ENCODE measurements at regions not wholly inside any gene's neighbourhood (a gene's known extent, or its start where the extent isn't known, plus 50 kb on each side); places are given as distances from the start of the nearest gene placed in this dataset.

DNA sequence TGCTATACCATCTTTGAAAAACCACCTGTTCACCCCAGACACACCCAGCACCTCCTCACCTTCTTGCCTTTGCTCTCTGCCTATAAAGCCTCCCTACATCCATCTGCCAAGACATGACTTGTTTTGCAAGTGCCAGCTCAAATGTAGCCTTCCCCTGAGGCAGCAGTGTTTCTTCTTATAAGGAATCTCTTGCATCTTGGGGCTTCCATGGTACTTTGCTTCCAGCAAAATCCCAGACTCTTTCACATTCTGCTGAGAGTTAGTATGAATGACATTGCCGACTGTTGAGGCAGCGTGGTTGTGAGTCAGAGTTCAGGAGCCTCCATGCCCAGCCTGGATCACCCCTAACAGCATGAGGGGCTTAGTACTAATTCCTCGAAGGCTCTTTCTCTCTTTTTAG is 217.4 kb upstream of the RUNX1 start:
- intact Hi-C loops (cut with DNase I): no loop called here
- Histone ChIP-seq H3K4me3 (replicated peaks in 1 of 3) (no peak overlapping the region), H3K27ac (no peak overlapping the region), H3K36me3 (no peaks in the 10 kb centered on the region), H3K9me3 (no peaks in the 10 kb centered on the region), H3K27me3 (no peaks in the 10 kb centered on the region), H3K4me1 (no peaks in the 10 kb centered on the region)
- no peak for DNase-seq
- 92 to 97% methylated on average over 3 of the region's 3 CpGs for WGBS, 2 donors
- TF ChIP-seq, protein P1, sequence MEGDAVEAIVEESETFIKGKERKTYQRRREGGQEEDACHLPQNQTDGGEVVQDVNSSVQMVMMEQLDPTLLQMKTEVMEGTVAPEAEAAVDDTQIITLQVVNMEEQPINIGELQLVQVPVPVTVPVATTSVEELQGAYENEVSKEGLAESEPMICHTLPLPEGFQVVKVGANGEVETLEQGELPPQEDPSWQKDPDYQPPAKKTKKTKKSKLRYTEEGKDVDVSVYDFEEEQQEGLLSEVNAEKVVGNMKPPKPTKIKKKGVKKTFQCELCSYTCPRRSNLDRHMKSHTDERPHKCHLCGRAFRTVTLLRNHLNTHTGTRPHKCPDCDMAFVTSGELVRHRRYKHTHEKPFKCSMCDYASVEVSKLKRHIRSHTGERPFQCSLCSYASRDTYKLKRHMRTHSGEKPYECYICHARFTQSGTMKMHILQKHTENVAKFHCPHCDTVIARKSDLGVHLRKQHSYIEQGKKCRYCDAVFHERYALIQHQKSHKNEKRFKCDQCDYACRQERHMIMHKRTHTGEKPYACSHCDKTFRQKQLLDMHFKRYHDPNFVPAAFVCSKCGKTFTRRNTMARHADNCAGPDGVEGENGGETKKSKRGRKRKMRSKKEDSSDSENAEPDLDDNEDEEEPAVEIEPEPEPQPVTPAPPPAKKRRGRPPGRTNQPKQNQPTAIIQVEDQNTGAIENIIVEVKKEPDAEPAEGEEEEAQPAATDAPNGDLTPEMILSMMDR (IDR thresholded peaks at IDR 0.05): no peak
- no peak for TF ChIP-seq POLR2A (IDR thresholded peaks at IDR 0.05)

DNA sequence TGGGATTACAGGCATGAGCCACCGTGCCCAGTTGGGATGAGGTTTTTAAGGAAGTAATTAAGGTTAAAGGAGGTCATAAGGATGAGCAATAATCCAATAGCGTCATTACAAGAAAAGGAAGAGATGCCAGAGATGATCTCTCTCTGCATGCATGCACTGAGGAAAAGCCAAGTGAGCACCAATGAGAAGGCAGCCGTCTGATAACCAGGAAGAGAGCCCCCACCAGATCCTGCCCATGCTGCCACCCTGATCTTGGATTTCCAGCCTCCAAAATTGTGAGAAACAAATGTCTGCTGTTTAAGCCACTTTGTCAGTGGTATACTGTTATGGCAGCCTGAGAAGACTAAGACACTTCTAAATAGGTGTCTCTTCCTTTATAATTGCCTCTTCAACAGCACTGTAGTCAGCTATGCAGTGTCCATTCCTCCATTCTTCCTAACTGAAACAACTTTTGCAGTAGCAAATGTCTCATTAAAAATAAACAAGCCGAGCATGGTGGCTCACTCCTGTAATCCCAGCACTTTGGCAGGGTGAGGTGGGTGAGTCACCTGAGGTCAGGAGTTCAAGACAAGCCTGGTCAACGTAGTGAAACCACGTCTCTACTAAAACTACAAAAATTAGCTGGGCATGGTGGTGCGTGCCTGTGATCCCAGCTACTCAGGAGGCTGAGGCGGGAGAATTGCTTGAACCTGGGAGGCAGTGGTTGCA is 216.2 kb upstream of the RUNX1 start:
- Histone ChIP-seq H3K4me1 (no peaks in the 10 kb centered on the region), H3K36me3 (no peaks in the 10 kb centered on the region), H3K27ac (no peak overlapping the region), H3K27me3 (no peaks in the 10 kb centered on the region), H3K9me3 (no peaks in the 10 kb centered on the region), H3K4me3 (replicated peaks in 1 of 3) (no peak overlapping the region)
- TF ChIP-seq POLR2A (IDR thresholded peaks at IDR 0.05): no peak
- TF ChIP-seq, protein P1 (IDR thresholded peaks at IDR 0.05): no peak
- intact Hi-C loops (cut with DNase I): no loop called here
- no peak for DNase-seq
- WGBS, 2 donors: 78 to 82% methylated on average over 8 of the region's 8 CpGs

DNA sequence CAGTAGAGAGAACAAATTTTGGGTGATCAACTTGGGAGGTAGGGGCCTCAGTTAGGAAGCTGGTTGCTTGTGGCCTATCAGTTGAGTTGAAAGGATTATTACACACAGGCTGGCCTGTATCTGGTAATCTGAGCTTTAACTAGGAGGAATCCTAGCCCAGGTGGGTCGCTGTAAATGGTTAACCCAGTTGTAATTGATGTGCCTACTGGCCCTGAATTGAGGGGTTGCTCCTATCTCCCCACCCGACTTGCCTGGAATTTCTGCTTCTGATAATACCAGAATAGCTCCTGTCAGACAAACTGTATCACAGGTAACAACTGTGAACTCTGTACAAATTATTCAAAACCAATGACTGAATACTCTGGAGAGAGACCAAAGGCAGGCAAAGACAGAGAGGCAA is 210.4 kb upstream of the RUNX1 start:
- no peak overlapping the region for H3K27ac ChIP-seq
- WGBS, 2 donors: 68 to 83% methylated on average over 2 of the region's 2 CpGs
- H3K4me3 ChIP-seq (replicated peaks in 1 of 3): no peak overlapping the region
- TF ChIP-seq, protein P1 (IDR thresholded peaks at IDR 0.05): no peak
- no peak for TF ChIP-seq POLR2A (IDR thresholded peaks at IDR 0.05)
- no peaks in the 10 kb centered on the region for H3K36me3 ChIP-seq
- no peaks in the 10 kb centered on the region for H3K9me3 ChIP-seq
- no peak for DNase-seq
- peaks cover 0 to 15% of the 10 kb centered on the region in 2 donors for H3K4me1 ChIP-seq
- intact Hi-C loops (cut with DNase I): no loop called here
- no peaks in the 10 kb centered on the region for H3K27me3 ChIP-seq

GRCh38 chr21:35258521-35258920 is 209.4 kb upstream of the RUNX1 start:
- Histone ChIP-seq H3K4me1 (peaks cover 0 to 15% of the 10 kb centered on the region in 2 donors), H3K9me3 (no peaks in the 10 kb centered on the region), H3K36me3 (no peaks in the 10 kb centered on the region), H3K4me3 (replicated peaks in 1 of 3) (no peak overlapping the region), H3K27ac (no peak overlapping the region), H3K27me3 (no peaks in the 10 kb centered on the region)
- intact Hi-C loops (cut with DNase I): no loop called here
- no peak for TF ChIP-seq POLR2A (IDR thresholded peaks at IDR 0.05)
- TF ChIP-seq, protein P1 (IDR thresholded peaks at IDR 0.05): no peak
- WGBS, 2 donors: 91 to 92% methylated on average over 6 of the region's 6 CpGs
- no peak for DNase-seq

GRCh38 chr21:35257413-35257812 is 208.3 kb upstream of the RUNX1 start:
- no peaks in the 10 kb centered on the region for H3K9me3 ChIP-seq
- 24 to 26% methylated on average over 2 of the region's 2 CpGs for WGBS, 2 donors
- intact Hi-C loops (cut with DNase I): no loop called here
- peaks cover 0 to 15% of the 10 kb centered on the region in 2 donors for H3K4me1 ChIP-seq
- TF ChIP-seq POLR2A (IDR thresholded peaks at IDR 0.05): no peak
- TF ChIP-seq, protein P1 (IDR thresholded peaks at IDR 0.05): no peak
- H3K27ac ChIP-seq: peak overlapping the region; percentile 62 to 81 (median 70)
- peak; percentile 52 to 62 for DNase-seq
- H3K4me3 ChIP-seq (replicated peaks in 1 of 3): no peak overlapping the region
- H3K36me3 ChIP-seq: no peaks in the 10 kb centered on the region
- H3K27me3 ChIP-seq: no peaks in the 10 kb centered on the region

All from thyroid gland (tissue), 4 donors.